OCI-LY1 (cell line): ENCODE measurements at regions not wholly inside any gene's neighbourhood (a gene's known extent, or its start where the extent isn't known, plus 50 kb on each side); places are given as distances from the start of the nearest gene placed in this dataset.

Experiments
- H2AFZ ChIP-seq: fragments of 200-600 bp; sonication (generic), shearing (Covaris generic); 2 replicates; pipeline ENCODE4 v1.6.0; 2014; ENCODE audit warnings: antibody characterized with exemption, mild to moderate bottlenecking, low read length
- H3F3A ChIP-seq: fragments of 200-600 bp; sonication (generic), shearing (Covaris generic); 2 replicates; pipeline ENCODE4 v1.6.0; 2014; ENCODE audit warnings: mild to moderate bottlenecking, antibody characterized with exemption, low read length, moderate library complexity; ENCODE audit not compliant: insufficient read depth
- H3K27ac ChIP-seq: fragments of 200-600 bp; sonication (generic); 2 replicates; pipeline ENCODE4 v1.5.1; 2014; ENCODE audit warnings: low read length, mixed run types, mild to moderate bottlenecking, low read depth; ENCODE audit not compliant: poor library complexity, severe bottlenecking
- H3K27me3 ChIP-seq: fragments of 200-600 bp; sonication (generic); 2 replicates; pipeline ENCODE4 v1.6.0; 2014; ENCODE audit warnings: antibody characterized with exemption, mild to moderate bottlenecking, low read length, moderate library complexity; ENCODE audit not compliant: insufficient read depth
- H3K36me3 ChIP-seq: fragments of 200-600 bp; sonication (generic); 2 replicates; pipeline ENCODE4 v1.6.1; 2014; ENCODE audit warnings: mild to moderate bottlenecking, antibody characterized with exemption, low read length, moderate library complexity, mixed read lengths; ENCODE audit not compliant: insufficient read depth
- H3K4me1 ChIP-seq: fragments of 200-600 bp; sonication (generic); 2 replicates; pipeline ENCODE4 v1.5.1; 2014; ENCODE audit warnings: mild to moderate bottlenecking, low read length, moderate library complexity; ENCODE audit not compliant: insufficient read depth, severe bottlenecking
- H3K4me2 ChIP-seq: fragments of 200-600 bp; sonication (generic), shearing (Covaris generic); 2 replicates; pipeline ENCODE4 v1.6.1; 2014; ENCODE audit warnings: low read length
- H3K4me3 ChIP-seq: fragments of 200-600 bp; sonication (generic); 2 replicates; pipeline ENCODE4 v1.5.1; 2014; ENCODE audit warnings: low read length, low read depth, mild to moderate bottlenecking, mixed read lengths; ENCODE audit not compliant: poor library complexity, severe bottlenecking
- H3K79me2 ChIP-seq: fragments of 200-600 bp; shearing (Covaris generic); 2 replicates; pipeline ENCODE4 v1.6.1; 2016; ENCODE audit warnings: mixed run types, low read length, mixed read lengths; ENCODE audit not compliant: insufficient read depth
- H3K9ac ChIP-seq: fragments of 200-600 bp; sonication (generic), shearing (Covaris generic); 2 replicates; pipeline ENCODE4 v1.6.1; 2014; ENCODE audit warnings: mild to moderate bottlenecking, low read length, mixed read lengths
- H3K9me2 ChIP-seq: fragments of 200-600 bp; sonication (generic), shearing (Covaris generic); 2 replicates; pipeline ENCODE4 v1.6.1; 2014; ENCODE audit warnings: low read depth, mild to moderate bottlenecking, low read length, mixed read lengths
- H3K9me3 ChIP-seq: fragments of 200-600 bp; shearing (Covaris generic); 2 replicates; pipeline ENCODE4 v1.6.1; 2014; ENCODE audit warnings: low read length, mixed read lengths
- H4K20me1 ChIP-seq: fragments of 200-600 bp; sonication (generic), shearing (Covaris generic); 2 replicates; pipeline ENCODE4 v1.6.0; 2016; ENCODE audit warnings: mild to moderate bottlenecking, low read length; ENCODE audit not compliant: insufficient read depth
- EZH2 ChIP-seq: fragments of 200-600 bp; sonication (generic), shearing (Covaris generic); IDR thresholded peaks from 2 replicates; pipeline ENCODE4 v1.8.0; 2017; ENCODE audit warnings: borderline replicate concordance, mixed run types, mild to moderate bottlenecking, antibody characterized with exemption, low read length, moderate library complexity, mixed read lengths
- TF ChIP-seq, protein P1 (sequence below): fragments of 200-600 bp; sonication (generic), shearing (Covaris generic); IDR thresholded peaks from 2 replicates; pipeline ENCODE4 v1.5.1; 2017; ENCODE audit warnings: mild to moderate bottlenecking, antibody characterized with exemption, low read length, moderate library complexity, mixed read lengths

DNA sequence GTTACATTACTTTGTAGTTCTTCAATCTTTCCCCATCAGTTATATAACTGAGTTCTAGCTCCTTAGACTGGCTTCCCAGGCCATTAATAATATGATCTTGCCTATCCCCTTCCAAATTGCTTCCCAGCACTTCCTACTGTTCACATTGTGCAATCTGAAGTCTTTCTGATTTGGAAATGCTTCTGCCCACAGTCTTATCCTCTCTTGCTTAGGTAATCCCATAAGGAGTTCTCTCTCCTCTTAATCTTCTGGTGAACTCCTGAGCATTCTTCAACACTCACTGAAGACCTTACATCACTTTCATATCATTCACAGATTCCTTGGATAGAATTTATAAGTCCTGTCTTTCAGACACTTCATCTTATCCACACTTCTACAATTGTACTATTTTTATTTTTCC lies 132.7 kb upstream of the TTC29 start:
- H3K27ac ChIP-seq, result no peak overlapping the region
- no peaks in the 10 kb centered on the region for H3K36me3 ChIP-seq
- H4K20me1 ChIP-seq, result no peaks in the 10 kb centered on the region
- H3K4me3 ChIP-seq, result no peak overlapping the region
- H3K9ac ChIP-seq, result no peak overlapping the region
- H3K9me3 ChIP-seq, result no peaks in the 10 kb centered on the region
- no peaks in the 10 kb centered on the region for H3F3A ChIP-seq
- no peaks in the 10 kb centered on the region for H3K79me2 ChIP-seq
- no peak for TF ChIP-seq EZH2
- TF ChIP-seq, protein P1, sequence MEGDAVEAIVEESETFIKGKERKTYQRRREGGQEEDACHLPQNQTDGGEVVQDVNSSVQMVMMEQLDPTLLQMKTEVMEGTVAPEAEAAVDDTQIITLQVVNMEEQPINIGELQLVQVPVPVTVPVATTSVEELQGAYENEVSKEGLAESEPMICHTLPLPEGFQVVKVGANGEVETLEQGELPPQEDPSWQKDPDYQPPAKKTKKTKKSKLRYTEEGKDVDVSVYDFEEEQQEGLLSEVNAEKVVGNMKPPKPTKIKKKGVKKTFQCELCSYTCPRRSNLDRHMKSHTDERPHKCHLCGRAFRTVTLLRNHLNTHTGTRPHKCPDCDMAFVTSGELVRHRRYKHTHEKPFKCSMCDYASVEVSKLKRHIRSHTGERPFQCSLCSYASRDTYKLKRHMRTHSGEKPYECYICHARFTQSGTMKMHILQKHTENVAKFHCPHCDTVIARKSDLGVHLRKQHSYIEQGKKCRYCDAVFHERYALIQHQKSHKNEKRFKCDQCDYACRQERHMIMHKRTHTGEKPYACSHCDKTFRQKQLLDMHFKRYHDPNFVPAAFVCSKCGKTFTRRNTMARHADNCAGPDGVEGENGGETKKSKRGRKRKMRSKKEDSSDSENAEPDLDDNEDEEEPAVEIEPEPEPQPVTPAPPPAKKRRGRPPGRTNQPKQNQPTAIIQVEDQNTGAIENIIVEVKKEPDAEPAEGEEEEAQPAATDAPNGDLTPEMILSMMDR, result no peak
- H3K27me3 ChIP-seq, result no peaks in the 10 kb centered on the region
- H3K4me2 ChIP-seq, result no peak overlapping the region
- H3K9me2 ChIP-seq, result no peaks in the 10 kb centered on the region
- no peak overlapping the region for H2AFZ ChIP-seq
- no peaks in the 10 kb centered on the region for H3K4me1 ChIP-seq

DNA sequence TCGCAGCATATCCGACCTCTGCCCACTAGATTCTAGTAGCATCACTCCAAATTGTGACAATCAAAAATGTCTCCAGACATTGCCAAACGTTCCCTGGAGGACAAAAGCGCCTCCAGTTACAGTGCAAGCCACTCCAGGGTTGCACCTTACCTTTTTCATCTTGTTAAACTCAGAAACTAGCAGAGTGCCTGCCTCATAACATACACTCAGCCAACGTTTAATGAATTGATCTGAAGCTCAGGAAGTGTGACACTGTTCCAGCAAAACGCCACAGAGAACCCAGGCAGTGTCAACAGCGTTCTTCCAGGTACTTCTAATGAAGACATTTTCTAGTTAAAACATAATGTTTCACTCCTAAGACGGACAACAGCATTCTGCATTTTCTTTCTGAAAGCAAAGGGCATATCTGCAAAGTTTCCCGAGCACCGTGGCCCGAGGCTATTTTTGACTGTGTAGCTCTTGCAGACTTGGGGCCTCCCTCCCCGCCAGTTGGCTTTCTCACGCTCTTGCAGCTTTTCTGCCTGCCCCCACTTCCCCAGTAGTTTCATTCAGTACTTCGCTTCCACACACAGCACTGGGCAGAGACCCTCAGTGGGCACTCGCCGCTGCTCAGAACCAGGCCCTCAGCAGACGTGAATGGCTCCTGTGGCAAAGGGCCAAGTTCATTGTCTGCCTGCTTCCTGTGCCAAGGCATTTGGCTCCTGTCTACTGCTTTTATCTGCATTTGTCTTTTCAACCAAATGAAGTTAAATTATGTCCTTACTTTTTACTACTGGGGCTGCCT lies 133.4 kb upstream of the TTC29 start:
- Histone ChIP-seq H3K27me3 (no peaks in the 10 kb centered on the region), H3K9me2 (no peaks in the 10 kb centered on the region), H3K79me2 (no peaks in the 10 kb centered on the region), H2AFZ (no peak overlapping the region), H4K20me1 (no peaks in the 10 kb centered on the region), H3F3A (no peaks in the 10 kb centered on the region), H3K4me2 (no peak overlapping the region), H3K4me1 (no peaks in the 10 kb centered on the region), H3K9ac (no peak overlapping the region), H3K9me3 (no peaks in the 10 kb centered on the region), H3K27ac (no peak overlapping the region), H3K36me3 (no peaks in the 10 kb centered on the region), H3K4me3 (no peak overlapping the region)
- TF ChIP-seq, protein P1, result no peak
- TF ChIP-seq EZH2, result no peak

DNA sequence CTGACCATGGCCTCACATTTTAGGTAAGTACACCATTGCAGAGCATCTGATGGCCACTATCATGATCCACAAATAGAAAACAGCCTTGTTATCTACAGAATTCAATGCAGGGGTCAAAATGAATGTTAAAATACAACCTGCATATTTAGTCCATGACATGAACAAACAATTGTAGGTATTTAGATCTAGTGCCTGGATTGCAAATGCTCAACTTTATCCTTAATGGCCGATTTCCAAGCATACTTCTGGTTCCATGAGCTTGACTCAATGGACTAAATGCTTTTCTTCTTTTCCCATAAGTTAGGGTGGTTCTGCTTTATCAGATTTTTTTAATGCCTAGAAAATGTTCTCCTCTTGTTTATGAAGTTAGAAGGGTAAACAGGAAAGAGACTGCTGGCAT lies 139.2 kb upstream of the TTC29 start:
- H3K9me3 ChIP-seq, result no peaks in the 10 kb centered on the region
- H3K4me1 ChIP-seq, result no peaks in the 10 kb centered on the region
- no peaks in the 10 kb centered on the region for H3K79me2 ChIP-seq
- no peaks in the 10 kb centered on the region for H3F3A ChIP-seq
- no peak overlapping the region for H3K9ac ChIP-seq
- no peak overlapping the region for H3K4me2 ChIP-seq
- H3K27ac ChIP-seq, result no peak overlapping the region
- no peaks in the 10 kb centered on the region for H3K27me3 ChIP-seq
- TF ChIP-seq, protein P1, result no peak
- TF ChIP-seq EZH2, result no peak
- no peaks in the 10 kb centered on the region for H4K20me1 ChIP-seq
- no peaks in the 10 kb centered on the region for H3K36me3 ChIP-seq
- no peaks in the 10 kb centered on the region for H3K9me2 ChIP-seq
- H3K4me3 ChIP-seq, result no peak overlapping the region
- no peak overlapping the region for H2AFZ ChIP-seq
